ENCODE measurements at regions not wholly inside any gene's neighbourhood (a gene's known extent, or its start where the extent isn't known, plus 50 kb on each side); places are given as distances from the start of the nearest gene placed in this dataset.
"Not testable (repeated sequence)": the region's sequence is repeated elsewhere in the genome, so short reads cannot be mapped to it uniquely, and the experiment has no call there.

DNA sequence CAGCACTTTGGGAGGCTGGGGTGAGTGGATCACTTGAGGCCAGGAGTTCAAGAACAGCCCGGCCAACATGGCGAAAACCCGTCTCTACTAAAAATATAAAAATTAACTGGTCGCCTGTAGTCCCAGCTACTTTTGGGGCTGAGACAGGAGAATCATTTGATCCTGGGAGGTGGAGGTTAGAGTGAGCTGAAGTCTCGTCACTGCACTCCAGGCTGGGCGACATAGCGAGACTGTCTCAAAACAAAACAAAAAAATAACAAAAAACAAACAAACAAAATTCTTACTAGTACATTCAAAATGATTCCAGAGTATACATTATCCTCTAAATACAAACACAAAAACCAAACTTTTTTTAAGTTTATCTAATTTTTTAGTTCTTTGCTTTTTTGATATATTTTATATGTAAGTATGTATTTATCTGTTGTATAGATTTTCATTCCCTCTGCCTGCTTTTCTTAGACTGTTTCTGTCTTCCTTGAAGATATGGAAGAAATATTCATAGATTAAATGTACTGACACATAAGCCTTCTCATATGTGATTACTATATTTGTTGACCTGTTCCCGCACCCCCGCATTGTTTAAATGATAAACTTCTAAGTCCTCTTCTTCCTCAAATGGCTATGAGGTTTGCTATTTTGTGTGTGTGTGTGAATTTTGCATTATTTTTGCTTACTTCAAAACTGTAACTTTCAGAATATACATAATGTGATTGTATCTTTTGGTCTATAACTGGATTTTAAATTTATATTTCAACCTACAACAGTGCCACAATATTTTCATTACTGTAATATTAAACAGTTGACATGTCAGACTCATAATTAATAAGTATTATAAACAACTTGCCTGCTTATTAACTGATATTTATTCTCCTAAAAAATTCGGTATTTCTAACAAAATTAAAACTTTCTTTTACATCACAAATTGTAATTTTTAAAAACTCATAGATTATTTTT is 1674.1 kb upstream of the B3GALT2 start:
- no peak for DNase-seq
- Histone ChIP-seq H3K27me3 (no peaks in the 10 kb centered on the region), H3K4me1 (no peaks in the 10 kb centered on the region), H3K27ac (no peak overlapping the region), H3K36me3 (no peaks in the 10 kb centered on the region), H3K4me3 (no peak overlapping the region), H3K9me3 (no peaks in the 10 kb centered on the region)
- TF ChIP-seq POLR2A (IDR thresholded peaks at IDR 0.05): no peak
- TF ChIP-seq, protein P1, sequence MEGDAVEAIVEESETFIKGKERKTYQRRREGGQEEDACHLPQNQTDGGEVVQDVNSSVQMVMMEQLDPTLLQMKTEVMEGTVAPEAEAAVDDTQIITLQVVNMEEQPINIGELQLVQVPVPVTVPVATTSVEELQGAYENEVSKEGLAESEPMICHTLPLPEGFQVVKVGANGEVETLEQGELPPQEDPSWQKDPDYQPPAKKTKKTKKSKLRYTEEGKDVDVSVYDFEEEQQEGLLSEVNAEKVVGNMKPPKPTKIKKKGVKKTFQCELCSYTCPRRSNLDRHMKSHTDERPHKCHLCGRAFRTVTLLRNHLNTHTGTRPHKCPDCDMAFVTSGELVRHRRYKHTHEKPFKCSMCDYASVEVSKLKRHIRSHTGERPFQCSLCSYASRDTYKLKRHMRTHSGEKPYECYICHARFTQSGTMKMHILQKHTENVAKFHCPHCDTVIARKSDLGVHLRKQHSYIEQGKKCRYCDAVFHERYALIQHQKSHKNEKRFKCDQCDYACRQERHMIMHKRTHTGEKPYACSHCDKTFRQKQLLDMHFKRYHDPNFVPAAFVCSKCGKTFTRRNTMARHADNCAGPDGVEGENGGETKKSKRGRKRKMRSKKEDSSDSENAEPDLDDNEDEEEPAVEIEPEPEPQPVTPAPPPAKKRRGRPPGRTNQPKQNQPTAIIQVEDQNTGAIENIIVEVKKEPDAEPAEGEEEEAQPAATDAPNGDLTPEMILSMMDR (IDR thresholded peaks at IDR 0.05 in 4 of 5, conservative IDR thresholded peaks at IDR 0.05 in 1 of 5): no peak
- in situ Hi-C loops (cut with MboI; ENCODE audit: low sequenced_read_pairs in 4 of 4) (no loop called here), intact Hi-C loops (cut with DNase I; ENCODE audit: low total_unique reads) (no loop called here)
- ATAC-seq: no peak

DNA sequence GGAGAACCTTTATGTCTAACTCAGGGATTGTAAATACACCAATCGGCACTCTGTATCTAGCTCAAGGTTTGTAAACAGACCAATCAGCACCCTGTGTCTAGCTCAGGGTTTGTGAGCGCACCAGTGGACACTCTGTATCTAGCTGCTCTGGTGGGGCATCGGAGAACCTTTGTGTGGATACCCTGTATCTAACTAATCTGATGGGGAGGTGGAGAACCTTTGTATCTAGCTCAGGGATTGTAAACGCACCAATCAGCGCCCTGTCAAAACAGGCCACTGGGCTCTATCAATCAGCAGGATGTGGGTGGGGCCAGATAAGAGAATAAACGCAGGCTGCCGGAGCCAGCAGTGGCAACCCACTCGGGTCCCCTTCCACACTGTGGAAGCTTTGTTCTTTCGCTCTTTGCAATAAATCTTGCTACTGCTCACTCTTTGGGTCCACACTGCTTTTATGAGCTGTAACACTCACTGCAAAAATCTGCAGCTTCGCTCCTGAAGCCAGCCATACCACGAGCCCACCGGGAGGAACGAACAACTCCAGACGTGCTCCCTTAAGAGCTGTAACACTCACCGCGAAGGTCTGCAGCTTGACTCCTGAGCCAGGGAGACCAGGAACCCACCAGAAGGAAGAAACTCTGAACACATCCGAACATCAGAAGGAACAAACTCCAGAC is 1673.2 kb upstream of the B3GALT2 start:
- ATAC-seq; H3K27me3 ChIP-seq; H3K4me3 ChIP-seq; H3K36me3 ChIP-seq; H3K4me1 ChIP-seq; DNase-seq; H3K27ac ChIP-seq; intact Hi-C loops (cut with DNase I; ENCODE audit: low total_unique reads); H3K9me3 ChIP-seq; in situ Hi-C loops (cut with MboI; ENCODE audit: low sequenced_read_pairs in 4 of 4): not testable (repeated sequence)

DNA sequence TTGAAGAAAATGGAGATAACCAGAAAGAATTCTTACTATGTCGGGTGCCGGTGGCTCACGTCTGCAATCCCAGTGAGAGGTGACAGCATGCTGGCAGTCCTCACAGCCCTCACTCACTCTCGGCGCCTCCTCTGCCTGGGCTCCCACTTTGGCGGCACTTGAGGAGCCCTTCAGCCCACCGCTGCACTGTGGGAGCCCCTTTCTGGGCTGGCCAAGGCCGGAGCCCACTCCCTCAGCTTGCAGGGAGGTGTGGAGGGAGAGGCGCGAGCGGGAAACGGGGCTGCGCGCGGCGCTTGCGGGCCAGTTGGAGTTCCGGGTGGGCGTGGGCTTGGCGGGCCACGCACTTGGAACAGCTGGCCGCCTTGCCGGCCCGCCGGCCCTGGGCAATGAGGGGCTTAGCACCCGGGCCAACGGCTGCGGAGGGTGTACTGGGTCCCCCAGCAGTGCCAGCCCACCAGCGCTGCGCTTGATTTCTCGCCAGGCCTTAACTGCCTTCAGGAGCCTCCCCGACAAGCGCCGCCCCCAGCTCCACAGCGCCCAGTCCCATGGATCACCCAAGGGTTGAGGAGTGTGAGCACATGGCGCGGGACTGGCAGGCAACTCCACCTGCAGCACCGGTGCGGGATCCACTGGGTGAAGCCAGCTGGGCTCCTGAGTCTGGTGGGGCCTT is 1672.5 kb upstream of the B3GALT2 start:
- H3K36me3 ChIP-seq; H3K9me3 ChIP-seq; H3K27ac ChIP-seq; H3K4me3 ChIP-seq; H3K27me3 ChIP-seq; in situ Hi-C loops (cut with MboI; ENCODE audit: low sequenced_read_pairs in 4 of 4); H3K4me1 ChIP-seq; ATAC-seq; intact Hi-C loops (cut with DNase I; ENCODE audit: low total_unique reads); DNase-seq: not testable (repeated sequence)

DNA sequence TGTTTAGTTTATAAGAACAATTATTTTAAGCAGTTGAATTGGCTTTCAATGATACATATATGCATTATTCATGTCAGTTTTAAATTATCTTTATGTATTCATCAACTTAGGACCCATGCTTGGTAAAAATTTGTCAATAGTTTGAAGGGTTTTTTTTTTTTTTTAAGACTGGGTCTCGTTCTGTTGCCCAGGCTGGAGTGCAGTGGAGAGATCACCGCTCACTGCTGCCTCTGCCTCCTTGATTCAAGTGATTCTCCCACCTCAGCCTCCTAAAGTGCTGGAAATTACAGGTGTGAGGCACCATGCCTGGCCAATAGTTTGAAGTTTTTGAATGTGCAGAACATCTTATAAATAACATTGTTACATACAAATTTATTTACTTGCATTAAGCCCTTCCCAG is 1671.0 kb upstream of the B3GALT2 start:
- in situ Hi-C loops (cut with MboI; ENCODE audit: low sequenced_read_pairs in 4 of 4): no loop called here
- ATAC-seq (no peak), DNase-seq (no peak)
- Histone ChIP-seq H3K27ac (no peak overlapping the region), H3K4me1 (no peaks in the 10 kb centered on the region), H3K36me3 (no peaks in the 10 kb centered on the region), H3K27me3 (no peaks in the 10 kb centered on the region), H3K4me3 (no peak overlapping the region), H3K9me3 (no peaks in the 10 kb centered on the region)
- TF ChIP-seq, protein P1 (IDR thresholded peaks at IDR 0.05 in 4 of 5, conservative IDR thresholded peaks at IDR 0.05 in 1 of 5): no peak
- no peak for TF ChIP-seq POLR2A (IDR thresholded peaks at IDR 0.05)
- intact Hi-C loops (cut with DNase I; ENCODE audit: low total_unique reads): no loop called here

DNA sequence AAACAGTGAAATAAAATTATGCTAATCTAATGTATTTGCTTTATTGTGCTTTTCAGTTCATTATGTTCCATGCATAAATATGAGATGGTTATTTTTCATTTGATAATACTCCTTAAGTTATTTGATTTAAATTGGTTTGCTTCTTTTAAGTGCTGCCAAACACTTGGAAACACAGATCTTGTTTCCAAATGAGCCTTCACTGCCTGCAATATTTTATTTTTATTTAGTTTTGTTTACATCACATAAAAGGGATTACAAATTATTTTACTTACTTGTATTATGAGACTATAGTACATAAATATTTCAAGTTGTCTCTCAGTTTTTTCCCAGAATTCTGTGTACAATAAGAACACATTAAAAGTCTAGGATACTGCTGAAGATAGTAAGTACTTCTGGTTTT is 1662.4 kb upstream of the B3GALT2 start:
- H3K27ac ChIP-seq: no peak overlapping the region
- no peaks in the 10 kb centered on the region for H3K9me3 ChIP-seq
- no peaks in the 10 kb centered on the region for H3K27me3 ChIP-seq
- H3K36me3 ChIP-seq: no peaks in the 10 kb centered on the region
- in situ Hi-C loops (cut with MboI; ENCODE audit: low sequenced_read_pairs in 4 of 4): no loop called here
- H3K4me3 ChIP-seq: no peak overlapping the region
- intact Hi-C loops (cut with DNase I; ENCODE audit: low total_unique reads): no loop called here
- no peak for DNase-seq
- TF ChIP-seq POLR2A (IDR thresholded peaks at IDR 0.05): no peak
- TF ChIP-seq, protein P1 (IDR thresholded peaks at IDR 0.05 in 4 of 5, conservative IDR thresholded peaks at IDR 0.05 in 1 of 5): no peak
- no peak for ATAC-seq
- no peaks in the 10 kb centered on the region for H3K4me1 ChIP-seq
